ENCODE measurements at regions not wholly inside any gene's neighbourhood (a gene's known extent, or its start where the extent isn't known, plus 50 kb on each side); places are given as distances from the start of the nearest gene placed in this dataset.
"Not testable (repeated sequence)": the region's sequence is repeated elsewhere in the genome, so short reads cannot be mapped to it uniquely, and the experiment has no call there.

GRCh38 chr2:87621139-87621538 is 126.7 kb upstream of the PLGLB2 start:
- TF ChIP-seq CTCF (IDR thresholded peaks at IDR 0.05; ENCODE audit: low read length); EZH2 (optimal IDR thresholded peaks at IDR 0.05; ENCODE audit: low read depth, low read length); EZH2phosphoT487 (IDR thresholded peaks at IDR 0.05; ENCODE audit: low read length): not testable (repeated sequence)

Data from MM.1S (cell line).